ENCODE measurements at regions not wholly inside any gene's neighbourhood (a gene's known extent, or its start where the extent isn't known, plus 50 kb on each side); places are given as distances from the start of the nearest gene placed in this dataset.

DNA sequence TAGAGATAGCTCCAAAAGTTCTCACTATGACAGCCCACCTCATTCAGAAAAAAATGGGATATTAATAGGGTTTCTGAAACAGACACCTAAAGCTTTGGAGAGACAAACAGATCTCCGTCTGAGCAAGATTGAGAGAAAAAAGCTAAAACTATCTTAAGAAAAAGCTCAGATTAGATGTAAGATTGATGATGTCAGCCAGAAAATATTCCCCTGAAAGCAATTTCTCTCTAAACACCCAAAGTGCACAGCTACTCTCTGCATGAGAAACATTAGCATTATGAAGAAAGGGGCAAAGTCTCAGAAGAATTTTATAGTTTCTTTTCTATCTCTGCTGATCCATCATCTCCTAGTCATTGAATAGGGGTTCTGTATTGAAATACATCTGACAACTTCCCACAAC is 148.9 kb downstream of the ZNF737 start:
- ATAC-seq (ENCODE audit: low FRiP score) (no peak), DNase-seq (ENCODE audit: low spot score) (no peak)
- TF ChIP-seq, protein P1, sequence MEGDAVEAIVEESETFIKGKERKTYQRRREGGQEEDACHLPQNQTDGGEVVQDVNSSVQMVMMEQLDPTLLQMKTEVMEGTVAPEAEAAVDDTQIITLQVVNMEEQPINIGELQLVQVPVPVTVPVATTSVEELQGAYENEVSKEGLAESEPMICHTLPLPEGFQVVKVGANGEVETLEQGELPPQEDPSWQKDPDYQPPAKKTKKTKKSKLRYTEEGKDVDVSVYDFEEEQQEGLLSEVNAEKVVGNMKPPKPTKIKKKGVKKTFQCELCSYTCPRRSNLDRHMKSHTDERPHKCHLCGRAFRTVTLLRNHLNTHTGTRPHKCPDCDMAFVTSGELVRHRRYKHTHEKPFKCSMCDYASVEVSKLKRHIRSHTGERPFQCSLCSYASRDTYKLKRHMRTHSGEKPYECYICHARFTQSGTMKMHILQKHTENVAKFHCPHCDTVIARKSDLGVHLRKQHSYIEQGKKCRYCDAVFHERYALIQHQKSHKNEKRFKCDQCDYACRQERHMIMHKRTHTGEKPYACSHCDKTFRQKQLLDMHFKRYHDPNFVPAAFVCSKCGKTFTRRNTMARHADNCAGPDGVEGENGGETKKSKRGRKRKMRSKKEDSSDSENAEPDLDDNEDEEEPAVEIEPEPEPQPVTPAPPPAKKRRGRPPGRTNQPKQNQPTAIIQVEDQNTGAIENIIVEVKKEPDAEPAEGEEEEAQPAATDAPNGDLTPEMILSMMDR (IDR thresholded peaks at IDR 0.05) = no peak

DNA sequence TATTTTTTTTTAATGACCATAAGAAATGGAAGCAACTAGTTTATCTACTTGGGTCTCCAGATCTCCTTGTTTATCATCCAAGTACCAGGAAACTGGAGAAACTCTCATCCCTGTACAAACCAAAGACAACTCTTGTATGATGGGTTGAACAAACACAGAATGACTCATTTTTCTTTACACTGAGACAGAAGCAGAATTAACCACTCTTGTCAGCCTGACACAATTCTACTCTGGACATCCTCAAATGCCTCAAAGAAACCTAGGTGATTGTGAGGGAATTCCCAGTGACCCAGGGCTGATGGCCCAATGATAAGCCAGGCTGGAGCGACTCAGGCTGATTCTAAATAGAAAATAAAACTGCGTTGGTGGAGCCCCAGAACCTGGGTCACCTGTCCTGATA is 151.5 kb downstream of the ZNF737 start:
- DNase-seq (ENCODE audit: low spot score) (no peak), ATAC-seq (ENCODE audit: low FRiP score) (no peak)
- TF ChIP-seq, protein P1 (IDR thresholded peaks at IDR 0.05) = no peak

DNA sequence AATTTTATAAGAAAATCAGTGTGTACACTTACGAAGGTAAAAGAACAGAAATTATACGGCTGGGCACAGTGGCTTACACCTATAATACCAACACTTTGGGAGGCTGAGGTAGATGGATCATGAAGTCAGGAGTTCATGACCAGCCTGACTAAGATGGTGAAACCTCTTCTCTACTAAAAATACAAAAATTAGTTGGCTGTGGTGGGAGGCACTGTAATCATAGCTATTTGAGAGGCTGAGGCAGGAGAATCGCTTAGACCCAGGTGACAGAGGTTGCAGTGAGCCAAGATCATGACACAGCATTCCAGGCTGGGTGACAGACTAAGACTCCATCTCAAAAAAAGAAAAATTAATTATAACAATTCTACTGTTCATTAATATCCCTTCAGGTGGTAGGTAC is 151.9 kb downstream of the ZNF737 start:
- no peak for ATAC-seq (ENCODE audit: low FRiP score)
- DNase-seq (ENCODE audit: low spot score) = no peak
- TF ChIP-seq, protein P1 (IDR thresholded peaks at IDR 0.05) = no peak

DNA sequence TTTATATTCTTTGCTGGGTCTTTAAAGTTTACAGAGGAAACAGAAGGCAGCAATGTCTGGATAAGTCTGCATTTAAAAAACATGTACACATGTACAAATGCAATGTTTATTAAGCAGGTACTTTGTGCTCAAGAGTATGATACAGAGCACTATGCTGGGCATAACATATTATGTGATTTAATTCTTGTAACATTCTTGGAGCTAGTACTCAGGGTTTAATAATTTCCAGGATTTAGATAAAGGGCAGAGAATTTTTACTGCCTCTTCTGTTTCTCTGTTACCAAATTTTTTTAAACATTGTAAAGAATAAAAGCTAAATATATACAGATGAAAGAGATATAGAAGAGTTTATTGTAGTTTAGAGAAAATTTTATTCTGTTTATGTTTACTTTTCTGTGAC is 152.7 kb downstream of the ZNF737 start:
- TF ChIP-seq, protein P1 (IDR thresholded peaks at IDR 0.05) = no peak
- ATAC-seq (ENCODE audit: low FRiP score) = no peak
- DNase-seq (ENCODE audit: low spot score) = no peak

DNA sequence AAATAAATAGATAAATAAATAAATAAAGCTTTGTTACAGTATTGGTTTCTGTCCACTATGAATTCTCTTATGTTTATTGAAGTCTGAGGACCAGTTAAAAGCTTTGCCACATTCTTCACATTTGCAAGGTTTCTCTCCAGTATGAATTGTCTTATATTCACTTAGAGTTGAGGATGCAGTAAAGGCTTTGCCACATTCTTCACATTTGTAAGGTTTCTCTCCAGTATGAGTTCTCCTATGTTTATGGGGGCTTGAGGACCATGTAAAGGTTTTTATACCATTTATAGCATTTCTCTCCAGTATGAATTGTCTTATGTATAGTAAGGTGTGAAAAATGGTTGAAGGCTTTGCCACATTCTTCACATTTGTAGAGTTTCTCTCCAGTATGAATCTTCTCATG is 168.3 kb downstream of the ZNF737 start:
- DNase-seq (ENCODE audit: low spot score) (no peak), ATAC-seq (ENCODE audit: low FRiP score) (no peak)
- TF ChIP-seq, protein P1 (IDR thresholded peaks at IDR 0.05) = no peak

DNA sequence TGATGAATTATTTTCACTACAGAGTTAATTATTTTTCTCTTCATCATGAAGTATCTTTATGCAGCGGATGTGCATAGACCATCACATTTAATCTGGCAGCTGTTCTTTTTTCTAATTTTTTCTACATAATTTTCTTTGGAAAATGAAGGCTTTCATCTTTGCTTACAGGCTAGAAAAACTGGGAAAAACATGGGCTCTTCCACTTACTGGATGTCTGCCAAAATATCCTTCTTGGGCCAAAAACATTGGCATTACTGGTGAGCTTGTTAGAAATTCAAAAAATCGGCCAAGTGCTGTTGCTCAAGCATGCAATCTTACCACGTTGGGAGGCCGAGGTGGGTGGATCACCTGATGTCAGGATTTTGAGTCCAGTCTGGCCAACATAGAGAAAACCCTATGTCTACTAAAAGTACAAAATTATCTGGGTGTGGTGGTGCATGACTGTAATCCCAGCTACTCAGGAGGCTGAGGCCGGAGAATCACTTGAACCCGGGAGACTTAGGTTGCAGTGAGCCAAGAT is 176.8 kb downstream of the ZNF737 start:
- TF ChIP-seq, protein P1 (IDR thresholded peaks at IDR 0.05) = no peak
- ATAC-seq (ENCODE audit: low FRiP score) (no peak), DNase-seq (ENCODE audit: low spot score) (no peak)

DNA sequence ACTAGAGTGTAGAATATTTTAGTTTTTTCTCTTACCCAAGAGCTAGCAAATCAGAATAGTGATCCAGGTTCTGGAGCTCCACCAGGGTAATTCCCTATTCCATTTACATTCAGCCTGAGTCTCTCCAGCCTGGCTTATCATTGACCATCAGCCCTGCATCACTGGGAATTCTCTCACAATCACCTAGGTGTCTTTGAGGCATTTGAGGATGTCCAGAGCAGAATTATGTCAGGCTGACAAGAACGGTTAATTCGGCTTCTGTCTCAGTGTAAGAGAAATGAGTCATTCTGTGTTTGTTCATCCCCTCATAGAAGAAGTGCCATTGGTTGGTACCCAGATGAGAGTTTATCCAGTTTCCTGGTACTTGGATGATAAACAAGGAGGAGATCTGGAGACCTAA is 180.5 kb downstream of the ZNF737 start:
- TF ChIP-seq, protein P1 (IDR thresholded peaks at IDR 0.05) = no peak
- DNase-seq (ENCODE audit: low spot score) (no peak), ATAC-seq (ENCODE audit: low FRiP score) (no peak)
